ENCODE measurements at regions not wholly inside any gene's neighbourhood (a gene's known extent, or its start where the extent isn't known, plus 50 kb on each side); places are given as distances from the start of the nearest gene placed in this dataset.

DNA sequence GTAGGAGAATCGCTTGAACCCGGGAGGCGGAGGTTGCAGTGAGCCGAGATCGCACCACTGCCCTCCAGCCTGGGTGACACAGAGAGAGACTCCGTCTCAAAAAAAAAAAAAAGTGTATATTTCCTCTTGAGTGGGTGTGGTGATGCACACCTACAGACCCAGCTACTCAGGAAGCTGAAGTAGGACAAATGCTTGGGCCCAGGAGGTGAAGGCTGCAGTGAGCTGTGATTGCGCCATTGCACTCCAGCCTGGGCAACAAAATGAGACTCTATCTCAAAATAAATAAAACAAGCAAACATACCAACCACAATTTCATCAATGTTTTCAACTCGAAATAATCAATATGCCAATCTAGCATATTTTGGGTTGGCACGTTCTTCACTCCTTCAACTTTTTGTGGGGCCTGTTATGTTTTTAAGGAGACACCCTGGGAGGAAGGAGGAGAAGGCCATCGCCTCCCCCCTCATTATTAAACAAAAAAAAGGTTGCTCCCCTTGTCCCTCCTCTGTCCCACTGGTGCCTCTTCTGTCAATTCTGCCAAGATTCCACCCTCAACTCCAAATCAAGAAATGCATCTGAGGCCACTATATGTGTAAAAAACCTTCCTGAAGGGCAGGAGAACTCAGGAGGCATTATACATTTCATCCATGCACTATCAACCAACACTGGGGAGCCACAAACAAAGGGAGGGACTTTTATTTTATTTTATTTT is 52.4 kb upstream of the ATF7IP2 start:
- Mint-ChIP-seq H3K36me3 (ENCODE audit: low read depth) (peaks cover 2% of the 10 kb centered on the region), H3K27me3 (no peaks in the 10 kb centered on the region), H3K9me3 (peaks cover 4% of the 10 kb centered on the region), H3K27ac (peak overlapping the region; percentile 57), H3K4me1 (ENCODE audit: low read depth) (peaks cover 39% of the 10 kb centered on the region), H3K4me3 (no peak overlapping the region)
- DNase-seq (peak; percentile 23), ATAC-seq (peak; percentile 53)
- ChIA-PET POLR2A (interaction anchor here (0.6 kb wide), 1 partner anchor 1131 kb away, joined by 3 read pairs; no protein-coding TSS in a partner anchor), CTCF (interaction anchor here (0.9 kb wide), 1 partner anchor 19 kb away, joined by 3 read pairs; no protein-coding TSS in a partner anchor)
- TF ChIP-seq CTCF (IDR thresholded peaks at IDR 0.05): no peak
- intact Hi-C loops (cut with micrococcal nuclease): no loop called here

GRCh38 chr16:10335681-10336080 is 50.2 kb upstream of the ATF7IP2 start:
- H3K36me3 Mint-ChIP-seq (ENCODE audit: low read depth): peaks cover 5% of the 10 kb centered on the region
- intact Hi-C loops (cut with micrococcal nuclease): no loop called here
- H3K4me3 Mint-ChIP-seq: no peak overlapping the region
- POLR2A ChIA-PET: no interaction called here
- DNase-seq: no peak
- H3K4me1 Mint-ChIP-seq (ENCODE audit: low read depth): peaks cover 27% of the 10 kb centered on the region
- H3K27me3 Mint-ChIP-seq: no peaks in the 10 kb centered on the region
- ATAC-seq: no peak
- TF ChIP-seq CTCF (IDR thresholded peaks at IDR 0.05): no peak
- CTCF ChIA-PET: no interaction called here
- H3K27ac Mint-ChIP-seq: no peak overlapping the region
- H3K9me3 Mint-ChIP-seq: peaks cover 18% of the 10 kb centered on the region
